Astrocyte (in vitro differentiated cells and primary cell): ENCODE measurements at regions not wholly inside any gene's neighbourhood (a gene's known extent, or its start where the extent isn't known, plus 50 kb on each side); places are given as distances from the start of the nearest gene placed in this dataset.

Source experiments
- DNase-seq: peaks from one replicate; pipeline ENCODE4 v3.0.0-alpha.2; 2010; ENCODE audit warnings: low read depth
- FAIRE-seq: peaks from 2 replicates; lab custom pipeline; 2011; peaks lifted over from hg19 to GRCh38; lab: Jason Lieb, UNC
- H2AFZ ChIP-seq: 2 replicates; pipeline ENCODE4 v1.6.0; 2012; ENCODE audit warnings: low read depth, low read length, inconsistent platforms
- H3K27ac ChIP-seq: 2 replicates; pipeline ENCODE4 v1.5.1; 2011; ENCODE audit warnings: low read depth, low read length, inconsistent platforms
- H3K27me3 ChIP-seq: 2 replicates; pipeline ENCODE4 v1.6.0; 2011; ENCODE audit warnings: low read length, inconsistent platforms; ENCODE audit not compliant: insufficient read depth
- H3K36me3 ChIP-seq: 2 replicates; pipeline ENCODE4 v1.5.1; 2011; ENCODE audit warnings: low read length, inconsistent platforms; ENCODE audit not compliant: insufficient read depth
- H3K4me1 ChIP-seq: 2 replicates; pipeline ENCODE4 v1.5.1; 2011; ENCODE audit warnings: low read length, inconsistent platforms; ENCODE audit not compliant: insufficient read depth
- H3K4me2 ChIP-seq: 2 replicates; pipeline ENCODE4 v1.6.0; 2012; ENCODE audit warnings: low read length, inconsistent platforms
- H3K4me3 ChIP-seq: 2 replicates; pipeline ENCODE4 v1.5.1; 2011; ENCODE audit warnings: low read depth, mild to moderate bottlenecking, low read length, inconsistent platforms; ENCODE audit not compliant: insufficient read depth
- H3K79me2 ChIP-seq: 2 replicates; pipeline ENCODE4 v1.6.0; 2012; ENCODE audit warnings: mild to moderate bottlenecking, low read length, inconsistent platforms; ENCODE audit not compliant: insufficient read depth
- H3K9ac ChIP-seq: 2 replicates; pipeline ENCODE4 v1.6.0; 2012; ENCODE audit warnings: mild to moderate bottlenecking, low read length, inconsistent platforms
- H3K9me3 ChIP-seq: 2 replicates; pipeline ENCODE4 v1.5.1; 2012; ENCODE audit warnings: low read depth, mild to moderate bottlenecking, low read length, inconsistent platforms; ENCODE audit not compliant: insufficient read depth
- H4K20me1 ChIP-seq: 2 replicates; pipeline ENCODE4 v1.6.0; 2012; ENCODE audit warnings: low read length, inconsistent platforms; ENCODE audit not compliant: insufficient read depth
- H3K27ac Mint-ChIP-seq: one replicate; pipeline ENCODE4 v1.8.0; 2021; ENCODE audit warnings: mild to moderate bottlenecking, mixed read lengths; ENCODE audit not compliant: unreplicated experiment
- H3K27me3 Mint-ChIP-seq: one replicate; pipeline ENCODE4 v1.8.0; 2021; ENCODE audit warnings: low read depth, mixed read lengths; ENCODE audit not compliant: unreplicated experiment
- H3K36me3 Mint-ChIP-seq: one replicate; pipeline ENCODE4 v1.8.0; 2021; ENCODE audit warnings: low read depth, mixed read lengths; ENCODE audit not compliant: unreplicated experiment
- H3K4me1 Mint-ChIP-seq: one replicate; pipeline ENCODE4 v1.8.0; 2021; ENCODE audit warnings: low read depth, mixed read lengths; ENCODE audit not compliant: unreplicated experiment
- H3K4me3 Mint-ChIP-seq: one replicate; pipeline ENCODE4 v1.8.0; 2021; ENCODE audit warnings: mild to moderate bottlenecking, moderate library complexity, mixed read lengths; ENCODE audit not compliant: unreplicated experiment
- H3K9me3 Mint-ChIP-seq: one replicate; pipeline ENCODE4 v1.8.0; 2021; ENCODE audit warnings: mild to moderate bottlenecking, mixed read lengths; ENCODE audit not compliant: unreplicated experiment
- CTCF ChIP-seq: IDR thresholded peaks from 2 replicates; pipeline ENCODE4 v1.5.1; 2011; ENCODE audit warnings: low read depth, mild to moderate bottlenecking, inconsistent platforms, low read length, moderate library complexity; ENCODE audit not compliant: insufficient read depth
- EZH2 ChIP-seq: IDR thresholded peaks from 2 replicates; pipeline ENCODE4 v1.6.1; 2012; ENCODE audit warnings: mild to moderate bottlenecking, low read length, inconsistent platforms; ENCODE audit not compliant: insufficient read depth

DNA sequence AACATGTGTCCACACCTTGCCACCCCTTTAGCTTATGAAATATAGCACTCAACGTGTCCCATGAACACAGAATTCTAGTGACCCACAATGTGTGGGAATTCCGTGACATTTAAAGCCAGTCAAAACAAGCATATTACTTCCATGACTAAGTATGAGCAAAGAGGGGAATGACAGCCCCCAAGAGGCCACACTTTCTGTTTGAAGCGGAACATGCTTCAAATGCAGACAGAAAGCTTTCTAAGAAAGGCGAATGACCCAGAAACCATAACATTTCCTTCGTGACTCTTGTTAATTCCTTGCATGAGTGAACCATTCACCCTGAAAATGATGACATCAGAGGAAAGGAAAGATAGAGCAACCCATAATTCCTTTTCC, 122.0 kb upstream of the FNDC3A start:
- Mint-ChIP-seq H3K4me1 (peaks cover 19% of the 10 kb centered on the region), H3K36me3 (no peaks in the 10 kb centered on the region), H3K9me3 (no peaks in the 10 kb centered on the region), H3K27ac (no peak overlapping the region), H3K4me3 (no peak overlapping the region), H3K27me3 (no peaks in the 10 kb centered on the region)
- DNase-seq (peak; percentile 10), FAIRE-seq (peak; percentile 43)
- Histone ChIP-seq H3K27ac (no peak overlapping the region), H3K9me3 (no peaks in the 10 kb centered on the region), H3K4me2 (peak overlapping the region; percentile 54), H2AFZ (peak overlapping the region; percentile 19), H3K79me2 (no peaks in the 10 kb centered on the region), H3K4me1 (no peaks in the 10 kb centered on the region), H3K36me3 (no peaks in the 10 kb centered on the region), H3K4me3 (no peak overlapping the region), H3K9ac (no peak overlapping the region), H4K20me1 (no peaks in the 10 kb centered on the region), H3K27me3 (no peaks in the 10 kb centered on the region)
- no peak for TF ChIP-seq EZH2
- TF ChIP-seq CTCF: no peak

DNA sequence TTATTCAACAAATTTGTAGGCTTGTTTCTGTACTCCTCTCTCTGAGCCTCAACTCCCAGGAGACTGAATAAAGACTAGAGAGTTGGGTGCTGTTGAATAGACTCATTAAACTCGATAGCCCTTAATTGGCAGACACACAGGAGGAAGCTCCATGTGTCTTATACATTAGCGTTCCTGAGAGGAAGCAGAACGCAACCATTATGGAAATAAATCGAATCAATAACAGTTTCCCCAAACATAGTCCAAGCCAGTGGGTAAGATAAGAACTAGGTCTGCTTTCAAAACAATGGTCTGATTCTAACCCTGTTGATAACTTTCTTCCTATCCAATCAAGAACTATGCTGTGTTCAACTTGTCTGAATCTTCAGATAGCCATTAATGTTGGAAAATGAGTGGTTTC, 118.1 kb upstream of the FNDC3A start:
- H3K27ac ChIP-seq: no peak overlapping the region
- H4K20me1 ChIP-seq: no peaks in the 10 kb centered on the region
- Mint-ChIP-seq H3K27ac (no peak overlapping the region), H3K4me3 (no peak overlapping the region), H3K27me3 (no peaks in the 10 kb centered on the region), H3K36me3 (no peaks in the 10 kb centered on the region), H3K9me3 (no peaks in the 10 kb centered on the region), H3K4me1 (peaks cover 10% of the 10 kb centered on the region)
- no peaks in the 10 kb centered on the region for H3K36me3 ChIP-seq
- peak; percentile 32 for FAIRE-seq
- no peak overlapping the region for H3K9ac ChIP-seq
- H3K79me2 ChIP-seq: no peaks in the 10 kb centered on the region
- no peak for DNase-seq
- TF ChIP-seq EZH2: no peak
- TF ChIP-seq CTCF: no peak
- no peak overlapping the region for H2AFZ ChIP-seq
- no peaks in the 10 kb centered on the region for H3K9me3 ChIP-seq
- no peaks in the 10 kb centered on the region for H3K27me3 ChIP-seq
- H3K4me3 ChIP-seq: no peak overlapping the region
- H3K4me1 ChIP-seq: no peaks in the 10 kb centered on the region
- no peak overlapping the region for H3K4me2 ChIP-seq

DNA sequence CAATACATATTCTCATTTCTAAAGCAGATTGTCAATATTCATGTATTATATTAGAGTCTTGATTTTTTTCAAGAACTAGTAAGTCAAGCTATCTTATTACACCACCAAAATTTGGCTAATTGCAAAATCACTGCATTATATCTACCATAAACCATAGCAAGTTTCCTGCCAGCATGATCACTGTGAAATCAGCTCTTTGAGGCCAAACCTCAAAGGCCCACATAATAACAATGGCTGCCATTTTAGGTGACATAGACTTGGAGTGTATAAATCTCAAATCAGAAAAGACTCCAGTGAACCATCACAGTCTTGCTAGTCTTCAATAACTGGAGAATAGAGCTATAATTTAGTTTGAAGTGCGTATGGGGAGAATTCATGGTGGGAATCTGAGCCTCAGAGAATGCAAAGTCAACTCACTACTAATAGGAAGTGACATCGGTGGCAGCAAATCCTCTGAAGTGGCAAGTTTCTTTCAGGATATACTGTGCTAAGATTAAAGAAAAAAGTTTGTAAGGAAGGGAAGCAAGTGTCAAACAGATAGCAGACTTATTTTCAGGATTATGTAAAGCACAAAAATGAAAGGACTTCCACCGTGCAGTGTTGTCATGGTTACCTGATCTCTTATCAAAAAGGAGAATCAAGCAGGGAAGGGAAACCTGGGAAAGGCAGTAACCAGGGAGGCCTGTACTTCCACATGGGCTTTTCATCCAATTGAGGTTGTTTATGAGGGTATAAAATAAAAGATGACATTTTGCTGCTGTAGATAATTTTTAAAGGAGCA, 117.4 kb upstream of the FNDC3A start:
- Histone ChIP-seq H3K79me2 (no peaks in the 10 kb centered on the region), H3K36me3 (no peaks in the 10 kb centered on the region), H2AFZ (no peak overlapping the region), H3K9ac (no peak overlapping the region), H3K4me3 (no peak overlapping the region), H3K4me2 (no peak overlapping the region), H3K9me3 (no peaks in the 10 kb centered on the region), H4K20me1 (no peaks in the 10 kb centered on the region), H3K27me3 (no peaks in the 10 kb centered on the region), H3K4me1 (no peaks in the 10 kb centered on the region), H3K27ac (no peak overlapping the region)
- peak; percentile 49 for FAIRE-seq
- TF ChIP-seq EZH2 (no peak), CTCF (no peak)
- Mint-ChIP-seq H3K9me3 (no peaks in the 10 kb centered on the region), H3K4me3 (no peak overlapping the region), H3K36me3 (no peaks in the 10 kb centered on the region), H3K27me3 (no peaks in the 10 kb centered on the region), H3K4me1 (peaks cover 7% of the 10 kb centered on the region), H3K27ac (no peak overlapping the region)
- no peak for DNase-seq
